ENCODE measurements at regions not wholly inside any gene's neighbourhood (a gene's known extent, or its start where the extent isn't known, plus 50 kb on each side); places are given as distances from the start of the nearest gene placed in this dataset.

GRCh38 chr9:16348531-16348930, 521.9 kb downstream of the BNC2 start:
- TF ChIP-seq CTCF (IDR thresholded peaks at IDR 0.05), result no peak
- Mint-ChIP-seq H3K4me1 (peaks cover 53% of the 10 kb centered on the region), H3K36me3 (ENCODE audit: low read depth) (no peaks in the 10 kb centered on the region), H3K27me3 (ENCODE audit: low read depth, poor library complexity) (no peaks in the 10 kb centered on the region), H3K4me3 (no peak overlapping the region), H3K9me3 (no peaks in the 10 kb centered on the region), H3K27ac (no peak overlapping the region)
- DNase-seq, result no peak

DNA sequence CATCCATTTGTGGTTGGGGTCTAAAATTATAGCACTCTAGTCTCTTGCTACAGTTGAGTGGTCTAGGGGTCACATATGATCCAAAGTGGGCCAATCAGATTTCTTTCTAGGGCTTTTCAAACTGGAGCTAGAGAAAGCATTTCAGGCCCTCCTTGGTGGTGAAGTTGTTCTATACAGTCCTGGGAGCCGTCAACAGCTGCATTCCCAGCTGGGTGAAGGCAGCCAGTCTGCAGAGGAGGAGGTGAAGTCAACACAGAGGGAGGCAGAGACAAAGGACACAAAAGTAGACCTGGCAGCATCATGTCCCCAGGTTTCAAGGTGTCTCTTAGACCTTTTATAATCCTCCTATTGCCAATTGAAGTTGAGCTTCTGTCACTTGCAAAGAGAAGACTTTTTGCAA, 518.2 kb downstream of the BNC2 start:
- Mint-ChIP-seq H3K27me3 (ENCODE audit: low read depth, poor library complexity) (peaks cover 4% of the 10 kb centered on the region), H3K4me1 (peaks cover 28% of the 10 kb centered on the region), H3K36me3 (ENCODE audit: low read depth) (no peaks in the 10 kb centered on the region), H3K4me3 (no peak overlapping the region), H3K9me3 (no peaks in the 10 kb centered on the region), H3K27ac (no peak overlapping the region)
- no peak for TF ChIP-seq CTCF (IDR thresholded peaks at IDR 0.05)
- no peak for DNase-seq

- H3K4me3 Mint-ChIP-seq, result no peak overlapping the region
- no peak for TF ChIP-seq CTCF (IDR thresholded peaks at IDR 0.05)
- H3K4me1 Mint-ChIP-seq, result peaks cover 27% of the 10 kb centered on the region
- H3K36me3 Mint-ChIP-seq (ENCODE audit: low read depth), result no peaks in the 10 kb centered on the region
- no peak overlapping the region for H3K27ac Mint-ChIP-seq
- DNase-seq, result no peak
- no peaks in the 10 kb centered on the region for H3K9me3 Mint-ChIP-seq
- H3K27me3 Mint-ChIP-seq (ENCODE audit: low read depth, poor library complexity), result peaks cover 4% of the 10 kb centered on the region
Measured at GRCh38 chr9:16352791-16353401, 517.6 kb downstream of the BNC2 start.

DNA sequence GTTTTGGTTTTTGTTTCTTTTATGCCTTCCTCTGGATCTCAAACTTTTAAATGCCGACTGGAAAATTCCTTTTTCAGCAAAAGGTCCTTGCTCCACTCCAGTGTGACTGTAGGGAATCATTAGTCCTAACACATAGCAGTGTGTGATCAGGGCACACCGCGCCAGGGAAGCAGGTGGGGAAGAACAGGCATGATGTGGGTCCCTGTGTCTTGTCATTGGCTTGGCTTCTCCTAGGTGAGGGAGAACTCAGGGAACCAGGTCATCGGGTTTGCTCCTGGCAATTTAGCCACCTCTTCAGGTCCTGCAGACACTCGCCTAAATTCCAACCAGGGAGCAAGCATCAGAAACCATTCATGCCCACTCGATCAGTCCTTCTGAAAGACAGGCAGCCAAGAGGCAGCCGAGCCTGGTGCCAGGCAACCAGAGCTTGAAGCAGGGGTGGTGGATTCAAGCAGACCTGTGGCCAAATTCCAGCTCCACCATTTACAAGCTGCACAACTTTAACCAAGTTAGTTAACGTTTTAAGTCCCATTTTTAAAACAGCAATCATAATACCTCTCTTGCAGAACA, 514.2 kb downstream of the BNC2 start:
- no peak for DNase-seq

DNA sequence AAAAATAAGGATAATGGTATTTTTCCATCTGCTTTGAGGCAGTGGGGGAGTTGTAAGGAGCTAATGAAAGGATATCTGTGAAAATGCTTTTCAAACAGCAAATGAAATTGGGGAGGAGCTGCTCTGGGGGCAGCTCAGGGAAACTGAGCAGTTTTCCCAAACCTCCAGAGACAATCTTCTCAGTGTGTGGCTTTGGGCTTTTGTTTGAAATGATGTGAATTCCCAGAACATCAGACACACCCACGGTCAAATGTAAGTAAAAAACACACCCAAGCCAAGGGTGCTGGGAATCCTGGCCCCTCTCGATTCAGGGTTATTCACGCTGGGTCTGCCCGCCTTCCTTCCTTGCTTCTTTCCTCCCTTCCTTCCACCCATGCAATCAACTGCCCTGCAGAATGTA, 512.6 kb downstream of the BNC2 start:
- no peaks in the 10 kb centered on the region for H3K4me1 Mint-ChIP-seq
- DNase-seq, result no peak
- peaks cover 14% of the 10 kb centered on the region for H3K27me3 Mint-ChIP-seq (ENCODE audit: low read depth, poor library complexity)
- no peak overlapping the region for H3K4me3 Mint-ChIP-seq
- TF ChIP-seq CTCF (IDR thresholded peaks at IDR 0.05), result no peak
- H3K36me3 Mint-ChIP-seq (ENCODE audit: low read depth), result peaks cover 4% of the 10 kb centered on the region
- peaks cover 12% of the 10 kb centered on the region for H3K9me3 Mint-ChIP-seq
- no peak overlapping the region for H3K27ac Mint-ChIP-seq

More for the DNA sequence above, 514.2 kb downstream of the BNC2 start:
- H3K4me1 Mint-ChIP-seq, result peaks cover 5% of the 10 kb centered on the region
- H3K4me3 Mint-ChIP-seq, result no peak overlapping the region
- peaks cover 4% of the 10 kb centered on the region for H3K36me3 Mint-ChIP-seq (ENCODE audit: low read depth)
- peaks cover 8% of the 10 kb centered on the region for H3K27me3 Mint-ChIP-seq (ENCODE audit: low read depth, poor library complexity)
- no peak for TF ChIP-seq CTCF (IDR thresholded peaks at IDR 0.05)
- no peak overlapping the region for H3K27ac Mint-ChIP-seq
- peaks cover 12% of the 10 kb centered on the region for H3K9me3 Mint-ChIP-seq

DNA sequence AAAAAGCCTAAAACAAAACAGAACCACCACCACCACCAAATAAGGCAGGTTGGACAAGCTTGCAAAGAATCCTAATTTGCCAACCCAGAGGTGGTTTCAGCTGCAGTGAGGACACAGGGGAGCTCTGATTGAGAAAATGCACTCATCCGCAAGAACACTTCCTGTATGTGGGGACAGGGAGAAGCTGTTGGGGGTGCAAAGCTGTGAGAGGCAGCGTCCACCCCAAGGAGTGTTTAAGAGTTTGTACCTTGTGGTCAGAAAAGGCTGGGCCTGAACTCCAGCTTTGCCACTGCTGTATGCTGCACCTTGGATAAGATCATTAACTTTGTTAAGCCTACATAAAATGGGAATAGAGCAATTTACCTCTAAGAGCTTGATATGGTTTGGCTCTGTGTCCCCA, 511.7 kb downstream of the BNC2 start:
- no peak overlapping the region for H3K4me3 Mint-ChIP-seq
- H3K9me3 Mint-ChIP-seq, result peaks cover 12% of the 10 kb centered on the region
- no peak for DNase-seq
- H3K4me1 Mint-ChIP-seq, result no peaks in the 10 kb centered on the region
- H3K36me3 Mint-ChIP-seq (ENCODE audit: low read depth), result peaks cover 4% of the 10 kb centered on the region
- no peak overlapping the region for H3K27ac Mint-ChIP-seq
- no peak for TF ChIP-seq CTCF (IDR thresholded peaks at IDR 0.05)
- H3K27me3 Mint-ChIP-seq (ENCODE audit: low read depth, poor library complexity), result peaks cover 14% of the 10 kb centered on the region

Data from nephron progenitor cell (in vitro differentiated cells).